ENCODE measurements at regions not wholly inside any gene's neighbourhood (a gene's known extent, or its start where the extent isn't known, plus 50 kb on each side); places are given as distances from the start of the nearest gene placed in this dataset.
"Not testable (repeated sequence)": the region's sequence is repeated elsewhere in the genome, so short reads cannot be mapped to it uniquely, and the experiment has no call there.

DNA sequence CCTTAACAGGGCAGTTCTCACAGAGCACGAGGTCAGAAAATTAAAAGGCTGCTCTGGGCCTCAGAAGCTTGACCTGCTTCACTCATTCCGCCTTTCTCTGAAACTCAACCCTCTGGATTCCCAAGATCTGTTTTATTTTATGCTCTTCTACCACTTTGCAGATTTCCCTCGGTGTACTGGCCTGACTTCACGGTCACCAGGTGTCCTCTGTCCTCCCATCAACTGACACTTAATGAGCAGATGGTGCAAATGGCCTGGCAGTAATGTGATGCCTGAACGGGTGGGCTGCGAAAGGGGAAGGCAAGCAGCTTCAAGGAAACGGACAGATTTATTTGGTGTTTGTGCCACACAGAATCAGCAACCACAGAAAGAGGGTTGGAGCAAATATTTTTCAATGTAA lies 169.7 kb upstream of the TFAP2D start:
- H3K27me3 ChIP-seq: no peaks in the 10 kb centered on the region
- intact Hi-C loops (cut with DNase I): no loop called here

DNA sequence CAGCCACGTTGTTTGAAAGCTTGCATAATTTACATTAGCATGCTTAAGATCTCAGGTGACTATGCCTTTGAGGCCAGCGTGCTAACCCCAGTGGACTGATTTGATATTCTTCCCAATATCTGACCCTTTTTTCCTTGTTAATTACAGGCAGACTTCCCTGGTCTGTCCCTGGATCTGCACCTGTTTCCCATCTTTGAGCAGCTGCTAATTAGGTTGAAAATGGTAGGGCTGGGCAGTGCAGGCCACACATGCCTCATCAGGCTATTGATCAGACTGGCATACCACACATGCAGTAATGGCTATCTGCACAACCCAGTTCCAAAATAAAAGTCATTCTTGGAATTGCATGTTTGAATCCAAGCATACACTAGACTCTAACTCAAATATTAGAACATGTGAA lies 164.3 kb upstream of the TFAP2D start:
- 44 to 66% methylated on average over 2 of the region's 2 CpGs for WGBS, 2 donors
- Histone ChIP-seq H3K36me3 (no peaks in the 10 kb centered on the region), H3K27ac (no peak overlapping the region), H3K4me1 (no peaks in the 10 kb centered on the region), H3K4me3 (no peak overlapping the region), H3K27me3 (no peaks in the 10 kb centered on the region), H3K9me3 (no peaks in the 10 kb centered on the region)
- DNase-seq: no peak
- intact Hi-C loops (cut with DNase I): no loop called here
- TF ChIP-seq EP300 (IDR thresholded peaks at IDR 0.05): no peak
- TF ChIP-seq, protein P1, sequence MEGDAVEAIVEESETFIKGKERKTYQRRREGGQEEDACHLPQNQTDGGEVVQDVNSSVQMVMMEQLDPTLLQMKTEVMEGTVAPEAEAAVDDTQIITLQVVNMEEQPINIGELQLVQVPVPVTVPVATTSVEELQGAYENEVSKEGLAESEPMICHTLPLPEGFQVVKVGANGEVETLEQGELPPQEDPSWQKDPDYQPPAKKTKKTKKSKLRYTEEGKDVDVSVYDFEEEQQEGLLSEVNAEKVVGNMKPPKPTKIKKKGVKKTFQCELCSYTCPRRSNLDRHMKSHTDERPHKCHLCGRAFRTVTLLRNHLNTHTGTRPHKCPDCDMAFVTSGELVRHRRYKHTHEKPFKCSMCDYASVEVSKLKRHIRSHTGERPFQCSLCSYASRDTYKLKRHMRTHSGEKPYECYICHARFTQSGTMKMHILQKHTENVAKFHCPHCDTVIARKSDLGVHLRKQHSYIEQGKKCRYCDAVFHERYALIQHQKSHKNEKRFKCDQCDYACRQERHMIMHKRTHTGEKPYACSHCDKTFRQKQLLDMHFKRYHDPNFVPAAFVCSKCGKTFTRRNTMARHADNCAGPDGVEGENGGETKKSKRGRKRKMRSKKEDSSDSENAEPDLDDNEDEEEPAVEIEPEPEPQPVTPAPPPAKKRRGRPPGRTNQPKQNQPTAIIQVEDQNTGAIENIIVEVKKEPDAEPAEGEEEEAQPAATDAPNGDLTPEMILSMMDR (IDR thresholded peaks at IDR 0.05): no peak
- TF ChIP-seq POLR2A (IDR thresholded peaks at IDR 0.05): no peak
- TF ChIP-seq POLR2AphosphoS5 (IDR thresholded peaks at IDR 0.05): no peak

More for the DNA sequence above, 169.7 kb upstream of the TFAP2D start:
- Histone ChIP-seq H3K4me3 (no peak overlapping the region), H3K9me3 (no peaks in the 10 kb centered on the region), H3K27ac (no peak overlapping the region), H3K4me1 (no peaks in the 10 kb centered on the region), H3K36me3 (no peaks in the 10 kb centered on the region)
- 47 to 54% methylated on average over 7 of the region's 7 CpGs for WGBS, 2 donors
- no peak for DNase-seq
- TF ChIP-seq POLR2AphosphoS5 (IDR thresholded peaks at IDR 0.05) (no peak), EP300 (IDR thresholded peaks at IDR 0.05) (no peak), POLR2A (IDR thresholded peaks at IDR 0.05) (no peak)
- TF ChIP-seq, protein P1 (IDR thresholded peaks at IDR 0.05): no peak

DNA sequence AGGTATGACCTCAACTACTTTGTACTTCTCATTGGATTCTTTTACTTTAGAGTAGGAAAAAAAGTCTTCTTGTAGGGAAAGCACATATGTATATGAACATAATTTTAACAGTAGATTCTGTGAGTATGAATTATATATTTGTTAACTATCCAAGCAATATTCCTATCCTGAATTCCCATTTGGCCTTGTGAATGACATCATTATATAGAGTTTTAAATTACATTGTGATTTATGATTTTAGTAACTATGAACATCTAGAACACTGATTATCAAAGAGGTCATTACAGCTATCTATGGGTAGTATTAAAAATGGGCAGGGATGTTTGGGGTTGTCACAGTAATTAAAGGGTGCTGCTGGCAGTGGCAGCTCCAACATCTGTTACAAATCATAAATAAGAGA lies 163.9 kb upstream of the TFAP2D start:
- H3K4me3 ChIP-seq: no peak overlapping the region
- no peaks in the 10 kb centered on the region for H3K36me3 ChIP-seq
- H3K4me1 ChIP-seq: no peaks in the 10 kb centered on the region
- TF ChIP-seq, protein P1 (IDR thresholded peaks at IDR 0.05): no peak
- TF ChIP-seq EP300 (IDR thresholded peaks at IDR 0.05) (no peak), POLR2AphosphoS5 (IDR thresholded peaks at IDR 0.05) (no peak), POLR2A (IDR thresholded peaks at IDR 0.05) (no peak)
- H3K27ac ChIP-seq: no peak overlapping the region
- H3K27me3 ChIP-seq: no peaks in the 10 kb centered on the region
- intact Hi-C loops (cut with DNase I): no loop called here
- no peaks in the 10 kb centered on the region for H3K9me3 ChIP-seq
- DNase-seq: no peak

DNA sequence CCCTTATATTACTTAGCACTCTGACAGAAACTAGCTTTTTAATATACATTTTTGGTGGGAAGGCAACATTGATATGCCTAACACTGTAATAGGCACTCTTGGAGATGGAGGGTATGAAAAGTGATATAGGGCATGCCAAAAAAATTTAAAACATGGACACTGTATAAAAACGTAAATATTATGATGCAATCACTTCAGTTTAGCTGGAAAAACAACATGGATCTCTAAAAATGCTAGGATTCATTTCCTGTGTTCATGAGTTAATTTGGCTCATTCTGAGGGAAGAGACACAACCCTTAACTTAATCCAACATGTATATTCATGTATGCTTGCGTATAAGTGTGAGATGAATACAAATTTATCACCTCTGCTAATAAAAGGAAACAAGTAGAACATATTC lies 157.3 kb upstream of the TFAP2D start:
- Histone ChIP-seq H3K4me1 (no peaks in the 10 kb centered on the region), H3K27ac (no peak overlapping the region), H3K4me3 (no peak overlapping the region), H3K36me3 (no peaks in the 10 kb centered on the region), H3K27me3 (no peaks in the 10 kb centered on the region), H3K9me3 (no peaks in the 10 kb centered on the region)
- intact Hi-C loops (cut with DNase I): no loop called here
- WGBS, 2 donors: 53 to 68% methylated on average over 2 of the region's 2 CpGs
- no peak for DNase-seq
- TF ChIP-seq POLR2AphosphoS5 (IDR thresholded peaks at IDR 0.05) (no peak), EP300 (IDR thresholded peaks at IDR 0.05) (no peak), POLR2A (IDR thresholded peaks at IDR 0.05) (no peak)
- TF ChIP-seq, protein P1 (IDR thresholded peaks at IDR 0.05): no peak

DNA sequence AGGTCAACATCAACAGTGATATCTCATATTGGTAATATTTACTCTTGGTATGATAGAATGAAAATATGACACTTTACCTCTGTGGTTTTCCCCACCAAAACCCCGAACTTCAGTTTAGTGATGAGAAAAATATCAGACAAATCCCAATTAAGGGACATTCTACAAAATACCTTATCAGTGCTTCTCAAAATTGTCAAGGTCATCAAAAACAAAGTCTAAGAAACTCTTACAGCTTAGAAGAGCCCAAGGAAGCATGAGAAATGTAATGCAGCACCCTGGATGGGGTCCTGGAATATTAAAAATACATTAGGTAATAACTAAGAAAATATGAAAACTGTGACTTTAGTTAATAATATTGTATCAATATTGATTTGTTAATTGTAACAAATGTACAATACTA lies 148.3 kb upstream of the TFAP2D start:
- 81 to 88% methylated on average over 1 of the region's 1 CpG for WGBS, 2 donors
- no peaks in the 10 kb centered on the region for H3K27me3 ChIP-seq
- H3K27ac ChIP-seq: no peak overlapping the region
- intact Hi-C loops (cut with DNase I): no loop called here
- H3K36me3 ChIP-seq: no peaks in the 10 kb centered on the region
- DNase-seq: no peak
- H3K4me3 ChIP-seq: no peak overlapping the region
- H3K9me3 ChIP-seq: no peaks in the 10 kb centered on the region
- H3K4me1 ChIP-seq: no peaks in the 10 kb centered on the region
- TF ChIP-seq EP300 (IDR thresholded peaks at IDR 0.05) (no peak), POLR2AphosphoS5 (IDR thresholded peaks at IDR 0.05) (no peak), POLR2A (IDR thresholded peaks at IDR 0.05) (no peak)
- TF ChIP-seq, protein P1 (IDR thresholded peaks at IDR 0.05): no peak

DNA sequence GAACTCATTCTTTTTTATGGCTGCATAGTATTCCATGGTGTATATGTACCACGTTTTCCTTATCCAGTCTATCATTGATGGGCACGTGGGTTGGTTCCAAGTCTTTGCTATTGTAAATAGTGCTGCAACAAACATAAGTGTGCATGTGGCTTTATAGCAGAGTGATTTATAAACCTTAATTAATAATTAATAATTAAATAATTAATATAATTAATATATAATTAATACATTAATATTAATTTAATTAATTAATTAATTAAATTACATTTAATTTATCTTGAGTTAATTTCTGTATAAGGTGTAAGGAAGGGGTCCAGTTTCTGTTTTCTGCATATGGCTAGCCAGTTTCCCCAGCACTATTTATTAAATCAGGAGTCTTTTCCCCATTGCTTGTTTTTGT lies 142.1 kb upstream of the TFAP2D start:
- 86 to 95% methylated on average over 2 of the region's 2 CpGs for whole genome bisulfite sequencing, 2 donors
- DNase-seq; H3K36me3 ChIP-seq; H3K4me1 ChIP-seq; intact Hi-C loops (cut with DNase I); H3K4me3 ChIP-seq; H3K27me3 ChIP-seq; H3K9me3 ChIP-seq; H3K27ac ChIP-seq: not testable (repeated sequence)

Measured in sigmoid colon (tissue), 6 donors.